AG10803 (cell line): ENCODE measurements at regions not wholly inside any gene's neighbourhood (a gene's known extent, or its start where the extent isn't known, plus 50 kb on each side); places are given as distances from the start of the nearest gene placed in this dataset.
A peak's percentile ranks its signal among the peaks of the same experiment; 100 is the strongest.

ENCODE experiments used
- DNase-seq: peaks from one replicate; pipeline ENCODE4 v3.0.0; 2010; ENCODE audit warnings: low read depth
- H3K4me3 ChIP-seq: 2 replicates; pipeline ENCODE4 v1.5.1; 2011; ENCODE audit warnings: mild to moderate bottlenecking, low read length, control low read depth
- CTCF ChIP-seq: conservative IDR thresholded peaks from 2 replicates; pipeline ENCODE4 v1.5.1; 2011; ENCODE audit warnings: mild to moderate bottlenecking, low read length, control low read depth, inconsistent platforms

GRCh38 chr20:48238781-48239180 lies 453.5 kb upstream of the SULF2 start:
- no peak for TF ChIP-seq CTCF
- H3K4me3 ChIP-seq: no peak overlapping the region
- DNase-seq: no peak

- peak; percentile 56 for DNase-seq
- H3K4me3 ChIP-seq: no peak overlapping the region
- no peak for TF ChIP-seq CTCF
Observed at GRCh38 chr20:48238326-48238725, 453.0 kb upstream of the SULF2 start.

GRCh38 chr20:48236000-48236970 lies 451.0 kb upstream of the SULF2 start:
- no peak overlapping the region for H3K4me3 ChIP-seq
- TF ChIP-seq CTCF: no peak
- no peak for DNase-seq

DNA sequence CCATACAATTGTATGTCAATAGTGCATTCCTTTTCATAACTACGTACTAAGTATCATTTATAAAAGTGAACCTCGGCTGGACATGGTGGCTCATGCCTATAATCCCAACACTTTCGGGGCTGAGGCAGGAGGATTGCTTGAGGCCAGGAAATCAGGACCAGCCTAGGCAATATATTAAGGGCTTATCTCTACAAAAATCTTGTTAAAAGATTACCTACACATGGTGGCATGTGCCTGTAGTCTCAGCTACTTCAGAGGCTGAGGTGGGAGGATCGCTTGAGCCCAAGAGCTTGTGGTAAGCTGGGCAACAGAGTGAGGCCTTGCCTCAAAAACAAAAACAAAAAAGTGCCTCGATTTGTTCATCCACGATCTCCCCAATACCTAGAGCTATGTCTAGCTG lies 449.7 kb upstream of the SULF2 start:
- H3K4me3 ChIP-seq: no peak overlapping the region
- DNase-seq: no peak
- no peak for TF ChIP-seq CTCF

GRCh38 chr20:48231253-48231930 lies 446.1 kb upstream of the SULF2 start:
- H3K4me3 ChIP-seq: no peak overlapping the region
- no peak for DNase-seq
- no peak for TF ChIP-seq CTCF

GRCh38 chr20:48230216-48230615 lies 444.9 kb upstream of the SULF2 start:
- no peak for DNase-seq
- TF ChIP-seq CTCF: no peak
- H3K4me3 ChIP-seq: no peak overlapping the region

- DNase-seq: no peak
- no peak for TF ChIP-seq CTCF
- no peak overlapping the region for H3K4me3 ChIP-seq
Observed at GRCh38 chr20:48227381-48227780, 442.1 kb upstream of the SULF2 start.
